Inflammatory macrophage treated with lipopolysaccharide for 4 hours (primary cell): ENCODE measurements at regions not wholly inside any gene's neighbourhood (a gene's known extent, or its start where the extent isn't known, plus 50 kb on each side); places are given as distances from the start of the nearest gene placed in this dataset.
"Not testable (repeated sequence)": the region's sequence is repeated elsewhere in the genome, so short reads cannot be mapped to it uniquely, and the experiment has no call there.

Experiments
- DNase-seq: peaks from one replicate; pipeline ENCODE4 v3.0.0-alpha.2; 2020

DNA sequence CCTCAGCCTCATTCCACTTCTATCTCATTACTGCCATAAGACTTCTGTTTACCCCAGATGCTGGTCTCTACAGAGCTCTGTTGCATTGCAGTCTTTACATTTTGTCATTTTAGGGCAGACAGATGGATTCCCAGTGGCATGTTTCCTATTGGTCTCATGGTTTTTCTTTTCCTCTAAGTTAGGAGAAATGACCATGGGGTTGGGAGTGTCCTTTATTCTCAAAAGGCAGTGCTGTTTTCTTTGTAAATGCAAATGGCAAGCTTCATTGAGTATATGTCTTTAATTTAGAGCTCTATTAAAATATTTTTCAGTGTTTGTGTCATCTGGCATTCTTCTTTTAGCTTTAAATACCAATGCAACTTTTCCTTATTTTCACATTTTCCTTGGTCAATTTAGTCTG is 57.0 kb downstream of the MSTN start:
- DNase-seq, result no peak

DNA sequence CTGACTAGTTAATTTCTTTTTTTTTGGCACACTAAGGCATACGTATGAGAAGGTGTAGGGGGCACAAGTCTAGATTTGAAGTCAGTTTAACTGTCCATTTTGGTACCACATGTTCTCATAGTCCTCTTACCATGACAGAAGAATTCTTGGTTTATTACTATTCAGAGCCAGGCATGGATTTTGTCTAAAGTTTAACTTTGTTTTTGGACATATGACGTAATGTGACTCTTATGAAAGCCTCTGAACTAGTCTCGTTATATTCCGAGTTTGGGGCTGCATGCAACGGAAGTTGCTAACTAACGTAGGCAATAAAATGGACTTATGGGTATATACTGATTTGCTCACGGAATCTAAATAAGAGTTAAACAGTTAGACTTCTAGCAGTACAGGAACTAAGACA is 62.9 kb downstream of the MSTN start:
- no peak for DNase-seq

DNA sequence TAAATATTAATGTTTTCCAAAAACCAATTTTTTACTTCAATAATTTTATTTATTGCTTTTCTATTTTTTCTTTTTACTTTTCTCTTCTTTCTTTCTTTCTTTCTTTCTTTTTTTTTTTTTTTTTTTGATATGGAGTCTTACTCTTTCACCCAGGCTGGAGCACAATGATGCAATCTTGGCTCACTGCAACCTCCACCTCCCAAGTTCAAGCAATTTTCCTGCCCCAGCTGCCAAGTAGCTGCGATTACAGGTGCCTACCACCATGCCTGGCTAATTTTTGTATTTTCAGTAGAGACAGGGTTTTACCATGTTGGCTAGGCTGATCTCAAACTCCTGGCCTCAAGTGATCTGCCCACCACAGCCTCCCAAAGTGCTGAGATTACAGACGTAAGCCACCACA is 63.9 kb downstream of the MSTN start:
- not testable (repeated sequence) for DNase-seq

DNA sequence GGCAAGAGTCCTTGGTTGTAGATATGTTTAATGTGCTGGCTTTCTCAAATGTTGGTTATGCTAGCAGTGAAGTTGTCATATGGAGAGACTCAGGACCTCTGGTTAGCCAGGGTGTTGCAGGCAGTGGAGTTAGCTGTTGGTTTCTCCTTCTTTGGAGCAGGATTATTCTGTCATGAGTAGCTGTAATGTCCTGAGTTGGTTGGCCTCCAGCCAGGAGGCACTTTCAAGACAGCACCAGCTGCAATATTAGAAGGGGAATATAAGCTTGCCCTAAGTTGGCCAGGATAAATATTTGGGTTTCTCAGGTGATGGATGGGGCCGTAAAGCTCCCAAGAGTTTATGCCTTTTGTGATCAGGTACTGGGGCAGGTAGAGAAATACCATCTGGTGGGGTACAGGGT is 65.5 kb downstream of the MSTN start:
- no peak for DNase-seq

DNA sequence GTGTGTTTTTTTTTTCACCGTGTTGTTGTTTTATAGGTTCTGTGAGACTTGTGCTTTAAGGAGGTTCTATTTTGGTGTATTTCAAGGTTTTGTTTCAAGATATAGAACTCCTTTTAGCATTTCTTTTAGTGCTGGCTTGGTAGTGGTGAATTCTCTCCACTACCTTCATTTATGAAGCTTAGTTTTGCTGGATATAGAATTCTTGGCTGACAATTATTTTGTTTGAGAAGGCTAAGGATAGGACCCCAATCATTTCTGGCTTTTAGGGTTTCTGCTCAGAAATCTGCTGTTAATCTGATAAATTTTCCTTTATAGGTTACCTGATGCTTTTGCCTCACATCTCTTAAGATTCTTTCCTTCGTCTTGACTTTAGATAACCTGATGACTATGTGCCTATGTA is 66.8 kb downstream of the MSTN start:
- no peak for DNase-seq

DNA sequence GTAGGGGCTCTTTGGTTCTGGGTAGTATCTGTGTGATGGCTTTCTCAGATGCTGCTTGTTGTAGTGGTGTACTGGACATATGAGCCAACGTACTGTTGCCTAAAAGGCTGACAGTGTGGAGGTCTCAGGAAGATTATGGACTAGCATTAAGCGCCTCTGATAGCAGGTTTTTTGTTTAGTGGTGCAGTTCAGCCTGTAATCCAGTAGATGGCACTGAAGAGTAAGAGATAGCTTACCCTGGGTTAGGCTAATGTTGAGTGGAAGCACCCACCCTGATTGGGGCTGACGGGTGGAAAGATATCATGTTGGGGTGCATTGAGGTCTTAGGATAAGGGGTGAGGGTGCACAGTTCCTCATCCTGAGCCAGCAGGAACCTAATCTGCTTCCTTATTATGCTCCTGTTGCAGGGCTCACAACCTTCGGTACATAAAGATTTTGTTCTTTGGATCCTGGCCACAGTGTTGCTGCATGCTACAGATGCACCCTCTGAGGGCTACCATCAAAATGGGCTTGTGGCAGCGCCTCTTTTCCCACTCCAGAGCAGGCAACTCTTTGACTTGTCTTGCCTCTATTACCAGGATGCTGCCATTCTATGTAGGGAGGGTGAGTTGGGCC is 79.6 kb downstream of the MSTN start:
- no peak for DNase-seq

DNA sequence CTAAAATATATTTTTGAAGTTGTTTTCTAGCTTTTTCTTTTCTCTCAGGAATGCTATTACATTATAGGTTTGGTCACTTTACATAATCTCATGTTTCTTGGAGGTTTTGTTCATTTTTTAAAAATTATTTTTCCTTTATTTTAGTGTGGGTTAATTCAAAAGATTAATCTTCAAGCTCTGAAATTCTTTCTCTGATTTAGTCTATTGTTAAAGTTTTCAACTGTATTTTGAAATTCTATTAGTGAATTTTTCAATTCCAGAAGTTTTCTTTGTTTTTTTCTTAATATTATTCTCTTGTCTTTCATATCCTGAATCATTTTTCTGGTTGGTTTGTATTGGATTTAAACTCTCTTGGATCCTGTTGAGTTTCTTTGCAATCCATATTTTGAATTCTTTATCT is 80.4 kb downstream of the MSTN start:
- DNase-seq, result no peak

DNA sequence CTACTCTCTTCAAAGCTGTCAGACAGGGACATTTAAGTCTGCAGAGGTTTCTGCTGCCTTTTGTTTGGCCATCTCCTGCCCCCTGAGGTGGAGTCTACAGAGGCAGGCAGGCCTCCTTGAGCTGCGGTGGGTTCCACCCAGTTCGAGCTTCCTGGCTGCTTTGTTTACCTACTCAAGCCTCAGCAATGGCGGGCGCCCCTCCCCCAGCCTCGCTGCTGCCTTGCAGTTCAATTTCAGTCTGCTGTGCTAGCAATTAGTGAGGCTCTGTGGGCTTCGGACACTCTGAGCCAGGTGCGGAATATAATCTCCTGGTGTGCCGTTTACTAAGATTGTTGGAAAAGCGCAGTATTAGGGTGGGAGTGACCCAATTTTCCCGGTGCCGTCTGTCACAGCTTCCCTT is 86.0 kb downstream of the MSTN start:
- DNase-seq, result not testable (repeated sequence)

DNA sequence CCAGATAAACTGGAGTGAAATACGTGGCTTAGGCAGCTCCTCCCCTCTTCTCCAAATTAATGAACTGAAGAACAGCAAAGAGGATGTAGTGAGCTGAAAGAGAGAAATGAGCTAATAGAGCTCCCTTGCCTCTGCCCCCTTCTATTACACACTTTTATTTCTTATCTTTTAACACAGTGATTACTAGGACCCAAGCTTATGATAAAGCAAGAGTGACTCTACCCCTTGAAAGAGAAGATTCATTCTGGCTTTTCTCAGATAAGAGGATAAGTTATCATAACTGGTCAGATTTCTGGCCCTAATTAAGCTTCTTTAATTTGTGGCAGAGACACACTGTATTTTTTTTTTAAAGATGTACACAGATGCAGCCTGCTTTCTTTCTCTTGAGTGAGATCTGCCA is 102.2 kb downstream of the MSTN start:
- DNase-seq, result no peak

DNA sequence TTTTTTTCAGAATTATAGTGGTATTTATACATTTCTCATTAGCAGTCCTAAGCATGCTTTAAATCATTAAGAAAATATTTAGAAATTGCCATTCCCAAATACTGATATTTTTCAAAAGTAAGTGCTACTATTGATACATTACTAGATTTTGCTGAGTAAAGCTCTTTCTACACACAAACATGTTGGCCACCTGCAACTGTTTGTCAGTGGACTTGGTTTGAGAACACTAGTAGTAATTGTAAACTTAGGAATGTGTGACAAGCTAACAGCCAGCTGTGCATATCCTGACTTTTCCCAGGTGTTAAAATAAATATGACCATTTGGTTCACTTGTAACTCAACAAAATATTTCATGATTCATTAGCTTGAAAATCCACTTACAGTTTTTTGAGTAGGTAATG is 103.1 kb downstream of the MSTN start:
- DNase-seq, result no peak

DNA sequence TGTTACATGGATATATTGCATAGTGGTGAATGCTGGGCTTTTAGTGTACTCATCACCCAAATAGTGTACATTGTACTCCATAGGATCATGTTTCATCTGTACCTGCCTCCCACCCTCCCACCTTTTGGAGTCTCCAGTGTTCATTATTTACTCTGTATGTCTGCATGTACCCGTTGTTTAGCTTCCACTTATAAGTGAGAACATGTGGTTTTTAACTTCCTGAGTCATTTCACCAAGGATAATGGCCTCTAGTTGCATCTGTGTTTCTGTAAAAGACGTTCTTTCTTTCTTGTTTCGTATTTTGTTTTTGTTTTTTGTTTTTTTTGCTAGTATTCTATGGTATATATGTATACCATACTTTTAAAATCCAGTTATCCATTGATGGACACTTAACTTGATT is 107.5 kb downstream of the MSTN start:
- no peak for DNase-seq

DNA sequence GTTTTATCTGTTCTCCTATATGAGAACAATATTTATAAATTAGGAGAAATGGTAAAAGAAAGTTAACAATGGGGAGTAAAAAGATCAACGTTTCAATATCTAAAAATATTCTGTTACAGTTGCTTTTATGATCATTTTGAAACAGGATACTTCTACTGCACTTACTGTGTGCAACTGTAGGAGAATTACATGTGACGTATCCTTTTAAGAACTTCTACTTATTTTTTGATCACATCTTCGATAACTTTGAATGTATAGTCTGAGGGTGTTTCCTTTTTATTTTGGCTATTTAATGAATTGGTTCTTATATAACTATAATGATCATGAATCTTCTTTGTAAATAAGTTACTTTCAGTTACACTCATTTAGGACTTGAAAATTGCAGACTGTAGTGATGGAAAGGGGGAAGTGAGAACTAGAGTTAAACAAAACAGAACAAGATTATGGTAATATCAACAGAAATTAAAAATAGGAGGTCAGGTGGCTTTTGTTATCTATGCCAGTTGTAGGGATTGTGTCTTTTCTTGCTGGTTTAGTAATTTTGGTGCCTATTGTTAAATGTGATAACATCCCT is 109.9 kb downstream of the MSTN start:
- DNase-seq, result peak; percentile 11

DNA sequence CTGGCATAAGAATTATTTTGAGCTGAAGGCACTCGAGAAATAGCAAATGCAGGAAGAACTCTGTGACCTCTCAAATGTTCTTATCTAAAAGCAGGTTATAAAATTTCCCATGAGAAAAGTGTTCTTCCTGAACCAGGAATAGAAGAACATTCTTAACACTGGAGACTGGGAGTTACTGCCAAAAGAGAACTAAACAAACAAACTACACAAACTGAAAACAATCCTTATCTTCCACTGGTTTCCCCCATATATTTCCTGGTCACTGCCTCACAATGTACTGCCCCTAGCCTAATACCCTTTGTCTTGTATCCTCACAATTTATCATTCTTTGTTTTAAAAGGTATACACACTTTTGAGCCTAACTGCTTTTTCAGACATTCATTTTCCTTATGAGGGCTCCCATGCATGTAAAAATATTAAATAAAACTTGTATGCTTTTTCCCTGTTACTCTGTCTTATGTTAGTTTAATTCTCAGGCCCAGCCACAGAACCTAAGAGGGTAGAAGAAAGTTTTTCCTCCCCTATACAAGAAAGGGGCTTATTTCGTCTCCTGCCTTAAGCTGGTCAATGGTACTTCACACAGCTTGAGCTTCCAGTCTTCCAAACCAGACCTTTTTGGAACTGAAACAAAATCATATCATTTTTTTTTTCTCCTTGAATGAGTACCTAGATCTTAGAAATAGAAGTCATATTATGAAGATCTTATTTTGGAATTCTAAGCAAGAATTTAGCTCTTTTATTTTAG is 110.6 kb downstream of the MSTN start:
- no peak for DNase-seq

DNA sequence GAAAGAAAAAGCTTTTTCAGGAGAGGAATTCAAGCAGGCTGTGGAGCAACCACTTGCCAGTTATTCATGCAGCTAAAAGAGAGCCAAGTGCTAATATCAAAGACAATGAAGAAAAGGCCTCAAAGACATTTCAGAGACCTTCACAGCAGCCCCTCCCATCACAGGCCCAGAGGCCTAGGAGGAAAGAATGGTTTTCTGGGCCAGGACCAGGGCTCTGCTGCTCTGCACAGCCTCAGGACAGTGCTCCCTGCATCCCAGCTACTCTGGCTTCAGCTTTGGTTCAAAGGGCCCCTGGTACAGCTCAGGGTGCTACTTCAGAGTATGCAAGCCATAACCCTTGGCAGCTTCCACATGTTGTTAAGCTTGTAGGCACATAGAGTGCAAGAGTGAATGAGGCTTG is 119.5 kb downstream of the MSTN start:
- no peak for DNase-seq

DNA sequence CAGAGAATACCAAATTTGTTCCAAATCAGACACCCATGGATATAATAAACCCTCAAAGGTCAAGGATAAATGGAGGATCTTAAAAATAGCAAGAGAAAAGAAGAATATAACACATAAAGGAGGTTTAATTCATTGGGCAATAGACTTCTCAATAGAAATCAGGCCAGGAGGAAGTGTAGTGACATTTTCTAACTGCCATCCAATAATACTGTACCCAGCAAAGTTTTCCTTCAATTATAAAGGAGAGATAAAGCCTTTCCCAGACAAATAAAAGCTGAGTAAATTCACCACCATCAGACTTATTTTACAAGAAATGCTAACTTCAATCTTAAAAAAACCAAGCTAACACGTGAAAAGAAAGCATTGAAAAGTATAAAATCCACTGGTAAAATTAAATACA is 121.6 kb downstream of the MSTN start:
- DNase-seq, result no peak

DNA sequence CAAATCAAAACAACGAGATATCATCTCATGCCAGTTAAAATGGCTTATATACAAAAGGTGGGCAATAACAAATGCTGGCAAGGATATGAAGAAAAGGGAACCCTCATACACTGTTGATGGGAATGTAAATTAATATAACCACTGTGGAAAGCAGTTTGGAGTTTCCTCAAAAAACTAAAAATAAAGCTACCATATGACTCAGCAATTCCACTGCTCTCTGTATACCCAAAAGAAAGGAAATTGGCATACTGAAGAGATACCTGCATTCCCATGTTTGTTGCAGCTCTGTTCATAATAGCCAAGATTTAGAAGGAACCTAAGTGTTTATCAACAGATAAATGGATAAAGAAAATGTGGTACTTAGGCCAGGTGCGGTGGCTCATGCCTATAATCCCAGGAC is 124.8 kb downstream of the MSTN start:
- no peak for DNase-seq

DNA sequence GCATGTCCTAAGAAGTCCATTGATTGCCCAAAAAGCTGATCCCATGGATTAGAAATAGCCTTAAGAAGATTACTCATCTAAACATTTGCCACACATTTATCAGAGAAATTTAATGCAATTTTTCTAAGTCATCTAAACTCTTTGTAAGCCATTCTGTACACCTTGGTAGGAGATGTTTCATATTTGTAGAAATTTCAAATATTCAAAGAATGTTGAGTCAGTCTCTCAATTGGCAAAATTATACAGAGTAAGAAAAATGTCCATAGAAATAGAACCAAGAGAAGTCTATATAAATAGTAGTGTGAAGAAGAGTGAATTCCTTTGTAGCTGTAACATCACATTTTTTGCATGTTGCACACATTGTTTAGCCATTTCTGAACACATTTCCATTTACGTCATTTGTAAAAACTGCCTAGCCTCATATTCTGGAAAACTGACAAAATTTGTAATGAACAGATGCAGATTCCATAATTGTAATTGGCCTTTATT is 128.6 kb downstream of the MSTN start:
- DNase-seq, result no peak

DNA sequence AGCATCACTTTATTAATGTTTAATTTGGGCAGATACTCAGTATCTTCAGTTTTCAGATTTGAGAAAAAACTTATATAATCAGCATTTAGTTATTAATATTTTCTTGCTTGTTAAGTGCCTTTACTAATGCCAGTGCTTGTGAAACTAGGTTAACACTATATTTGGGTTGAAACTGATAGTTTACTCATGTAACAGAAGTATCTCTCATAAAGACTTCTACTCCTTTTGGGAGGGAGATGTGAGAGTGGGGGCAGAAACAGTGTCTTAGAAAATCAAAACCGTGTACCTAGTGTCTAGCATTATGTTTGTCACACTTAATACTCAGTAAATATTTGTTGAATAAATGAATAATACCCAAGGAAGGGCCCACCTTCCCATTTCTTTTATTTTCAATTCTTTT is 129.5 kb downstream of the MSTN start:
- no peak for DNase-seq

DNA sequence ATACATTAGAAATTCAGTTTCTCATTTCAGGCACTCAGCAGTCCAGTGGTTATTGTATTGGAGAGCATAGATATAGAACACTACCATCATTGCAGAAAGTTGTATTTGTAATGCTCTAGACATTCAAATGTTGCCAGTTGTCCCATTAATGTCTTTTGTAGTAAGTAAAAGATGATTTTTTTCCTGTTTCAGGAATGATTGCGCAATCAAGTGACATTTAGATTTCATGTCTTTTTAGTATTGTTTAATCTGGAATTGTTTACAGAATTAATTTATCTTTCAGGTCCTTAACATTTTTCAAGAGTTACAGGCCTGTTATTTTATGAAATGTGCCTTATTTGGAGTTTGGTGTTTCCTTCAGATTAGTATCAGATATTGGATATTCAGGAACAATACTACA is 134.7 kb downstream of the MSTN start:
- no peak for DNase-seq
